ENCODE measurements at regions not wholly inside any gene's neighbourhood (a gene's known extent, or its start where the extent isn't known, plus 50 kb on each side); places are given as distances from the start of the nearest gene placed in this dataset.

GRCh38 chr4:126843492-126844067 lies 789.2 kb upstream of the INTU start:
- TF ChIP-seq CTCF (IDR thresholded peaks at IDR 0.05; ENCODE audit: low read length) (no peak), EZH2 (optimal IDR thresholded peaks at IDR 0.05; ENCODE audit: low read depth, low read length) (no peak), EZH2phosphoT487 (IDR thresholded peaks at IDR 0.05; ENCODE audit: low read length) (no peak)
